Liver (tissue), 3 donors: ENCODE measurements at regions not wholly inside any gene's neighbourhood (a gene's known extent, or its start where the extent isn't known, plus 50 kb on each side); places are given as distances from the start of the nearest gene placed in this dataset.

Experiments
- FOXA1 ChIP-seq: IDR thresholded peaks from 2 replicates; pipeline ENCODE4 v1.6.1; 2016; ENCODE audit warnings: antibody characterized with exemption
- NR2F2 ChIP-seq: IDR thresholded peaks from 2 replicates; pipeline ENCODE4 v1.6.1; 2016; ENCODE audit warnings: antibody characterized with exemption
- RAD21 ChIP-seq, 2 donors: IDR thresholded peaks; 2 replicates each; pipeline ENCODE4 v1.6.1; 2016; ENCODE audit warnings: antibody characterized with exemption in 2 of 2, mild to moderate bottlenecking in 2 of 2
- RXRA ChIP-seq, 2 donors: IDR thresholded peaks; 2 replicates each; pipeline ENCODE4 v1.6.1; 2017 to 2018; ENCODE audit warnings: antibody characterized with exemption in 2 of 2, mild to moderate bottlenecking in 1 of 2
- TAF1 ChIP-seq: conservative IDR thresholded peaks from 2 replicates; pipeline ENCODE4 v1.6.1; 2016; ENCODE audit warnings: antibody characterized with exemption, mild to moderate bottlenecking
- YY1 ChIP-seq: IDR thresholded peaks from 2 replicates; pipeline ENCODE4 v1.6.1; 2016; ENCODE audit warnings: antibody characterized with exemption, mild to moderate bottlenecking
- TF ChIP-seq, protein P1 (sequence below): fragments of 150-350 bp; IDR thresholded peaks from 2 replicates; pipeline ENCODE4 v1.5.1; 2017; ENCODE audit warnings: improper control_type of control experiment, low read depth, low read length; ENCODE audit not compliant: missing input control
- TF ChIP-seq, protein P2 (sequence below): IDR thresholded peaks from 2 replicates; pipeline ENCODE4 v1.6.1; 2016; ENCODE audit warnings: antibody characterized with exemption, mild to moderate bottlenecking
- TF ChIP-seq, protein P3 (sequence below): IDR thresholded peaks from 2 replicates; pipeline ENCODE4 v1.6.1; 2016; ENCODE audit warnings: antibody characterized with exemption
- TF ChIP-seq, protein P4 (sequence below): IDR thresholded peaks from 2 replicates; pipeline ENCODE4 v1.6.1; 2016; ENCODE audit warnings: antibody characterized with exemption
- TF ChIP-seq, protein P5 (sequence below): IDR thresholded peaks from 2 replicates; pipeline ENCODE4 v1.6.1; 2016; ENCODE audit warnings: antibody characterized with exemption
- donor health status: healthy.
- donor health status: healthy.

DNA sequence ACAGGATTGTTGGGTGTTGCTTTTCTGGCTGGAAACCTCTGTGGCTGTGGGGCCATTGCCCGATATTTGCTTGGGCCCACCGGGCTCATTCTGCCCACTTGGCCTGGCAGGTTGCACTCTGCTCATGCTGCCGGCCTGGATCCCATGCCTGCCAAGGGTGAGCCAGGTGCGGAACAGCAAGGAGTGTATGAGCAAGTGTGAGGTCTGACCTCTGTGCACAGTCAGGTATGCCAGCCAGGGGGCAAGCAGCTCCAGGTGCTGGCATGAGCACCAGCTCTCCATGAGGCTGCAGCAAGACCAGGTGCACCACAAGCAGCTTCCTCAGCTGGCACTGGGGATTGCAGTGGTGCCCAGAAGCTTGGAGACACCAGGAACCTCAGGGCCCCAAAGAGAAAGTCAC lies 65.4 kb upstream of the KIF5B start:
- TF ChIP-seq, protein P1, sequence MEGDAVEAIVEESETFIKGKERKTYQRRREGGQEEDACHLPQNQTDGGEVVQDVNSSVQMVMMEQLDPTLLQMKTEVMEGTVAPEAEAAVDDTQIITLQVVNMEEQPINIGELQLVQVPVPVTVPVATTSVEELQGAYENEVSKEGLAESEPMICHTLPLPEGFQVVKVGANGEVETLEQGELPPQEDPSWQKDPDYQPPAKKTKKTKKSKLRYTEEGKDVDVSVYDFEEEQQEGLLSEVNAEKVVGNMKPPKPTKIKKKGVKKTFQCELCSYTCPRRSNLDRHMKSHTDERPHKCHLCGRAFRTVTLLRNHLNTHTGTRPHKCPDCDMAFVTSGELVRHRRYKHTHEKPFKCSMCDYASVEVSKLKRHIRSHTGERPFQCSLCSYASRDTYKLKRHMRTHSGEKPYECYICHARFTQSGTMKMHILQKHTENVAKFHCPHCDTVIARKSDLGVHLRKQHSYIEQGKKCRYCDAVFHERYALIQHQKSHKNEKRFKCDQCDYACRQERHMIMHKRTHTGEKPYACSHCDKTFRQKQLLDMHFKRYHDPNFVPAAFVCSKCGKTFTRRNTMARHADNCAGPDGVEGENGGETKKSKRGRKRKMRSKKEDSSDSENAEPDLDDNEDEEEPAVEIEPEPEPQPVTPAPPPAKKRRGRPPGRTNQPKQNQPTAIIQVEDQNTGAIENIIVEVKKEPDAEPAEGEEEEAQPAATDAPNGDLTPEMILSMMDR, result no peak
- TF ChIP-seq, protein P2, sequence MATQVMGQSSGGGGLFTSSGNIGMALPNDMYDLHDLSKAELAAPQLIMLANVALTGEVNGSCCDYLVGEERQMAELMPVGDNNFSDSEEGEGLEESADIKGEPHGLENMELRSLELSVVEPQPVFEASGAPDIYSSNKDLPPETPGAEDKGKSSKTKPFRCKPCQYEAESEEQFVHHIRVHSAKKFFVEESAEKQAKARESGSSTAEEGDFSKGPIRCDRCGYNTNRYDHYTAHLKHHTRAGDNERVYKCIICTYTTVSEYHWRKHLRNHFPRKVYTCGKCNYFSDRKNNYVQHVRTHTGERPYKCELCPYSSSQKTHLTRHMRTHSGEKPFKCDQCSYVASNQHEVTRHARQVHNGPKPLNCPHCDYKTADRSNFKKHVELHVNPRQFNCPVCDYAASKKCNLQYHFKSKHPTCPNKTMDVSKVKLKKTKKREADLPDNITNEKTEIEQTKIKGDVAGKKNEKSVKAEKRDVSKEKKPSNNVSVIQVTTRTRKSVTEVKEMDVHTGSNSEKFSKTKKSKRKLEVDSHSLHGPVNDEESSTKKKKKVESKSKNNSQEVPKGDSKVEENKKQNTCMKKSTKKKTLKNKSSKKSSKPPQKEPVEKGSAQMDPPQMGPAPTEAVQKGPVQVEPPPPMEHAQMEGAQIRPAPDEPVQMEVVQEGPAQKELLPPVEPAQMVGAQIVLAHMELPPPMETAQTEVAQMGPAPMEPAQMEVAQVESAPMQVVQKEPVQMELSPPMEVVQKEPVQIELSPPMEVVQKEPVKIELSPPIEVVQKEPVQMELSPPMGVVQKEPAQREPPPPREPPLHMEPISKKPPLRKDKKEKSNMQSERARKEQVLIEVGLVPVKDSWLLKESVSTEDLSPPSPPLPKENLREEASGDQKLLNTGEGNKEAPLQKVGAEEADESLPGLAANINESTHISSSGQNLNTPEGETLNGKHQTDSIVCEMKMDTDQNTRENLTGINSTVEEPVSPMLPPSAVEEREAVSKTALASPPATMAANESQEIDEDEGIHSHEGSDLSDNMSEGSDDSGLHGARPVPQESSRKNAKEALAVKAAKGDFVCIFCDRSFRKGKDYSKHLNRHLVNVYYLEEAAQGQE, result no peak
- no peak for TF ChIP-seq NR2F2
- no peak for TF ChIP-seq FOXA1
- no peak for TF ChIP-seq TAF1
- no peak for TF ChIP-seq RXRA (IDR thresholded peaks at IDR 0.05)
- no peak for TF ChIP-seq YY1
- TF ChIP-seq, protein P3, sequence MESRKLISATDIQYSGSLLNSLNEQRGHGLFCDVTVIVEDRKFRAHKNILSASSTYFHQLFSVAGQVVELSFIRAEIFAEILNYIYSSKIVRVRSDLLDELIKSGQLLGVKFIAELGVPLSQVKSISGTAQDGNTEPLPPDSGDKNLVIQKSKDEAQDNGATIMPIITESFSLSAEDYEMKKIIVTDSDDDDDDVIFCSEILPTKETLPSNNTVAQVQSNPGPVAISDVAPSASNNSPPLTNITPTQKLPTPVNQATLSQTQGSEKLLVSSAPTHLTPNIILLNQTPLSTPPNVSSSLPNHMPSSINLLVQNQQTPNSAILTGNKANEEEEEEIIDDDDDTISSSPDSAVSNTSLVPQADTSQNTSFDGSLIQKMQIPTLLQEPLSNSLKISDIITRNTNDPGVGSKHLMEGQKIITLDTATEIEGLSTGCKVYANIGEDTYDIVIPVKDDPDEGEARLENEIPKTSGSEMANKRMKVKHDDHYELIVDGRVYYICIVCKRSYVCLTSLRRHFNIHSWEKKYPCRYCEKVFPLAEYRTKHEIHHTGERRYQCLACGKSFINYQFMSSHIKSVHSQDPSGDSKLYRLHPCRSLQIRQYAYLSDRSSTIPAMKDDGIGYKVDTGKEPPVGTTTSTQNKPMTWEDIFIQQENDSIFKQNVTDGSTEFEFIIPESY, result no peak
- no peak for TF ChIP-seq RAD21 (IDR thresholded peaks at IDR 0.05)
- TF ChIP-seq, protein P4, sequence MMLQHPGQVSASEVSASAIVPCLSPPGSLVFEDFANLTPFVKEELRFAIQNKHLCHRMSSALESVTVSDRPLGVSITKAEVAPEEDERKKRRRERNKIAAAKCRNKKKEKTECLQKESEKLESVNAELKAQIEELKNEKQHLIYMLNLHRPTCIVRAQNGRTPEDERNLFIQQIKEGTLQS, result no peak
- TF ChIP-seq, protein P5, sequence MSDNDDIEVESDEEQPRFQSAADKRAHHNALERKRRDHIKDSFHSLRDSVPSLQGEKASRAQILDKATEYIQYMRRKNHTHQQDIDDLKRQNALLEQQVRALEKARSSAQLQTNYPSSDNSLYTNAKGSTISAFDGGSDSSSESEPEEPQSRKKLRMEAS, result no peak
